HG03039 (cell line): ENCODE measurements at regions not wholly inside any gene's neighbourhood (a gene's known extent, or its start where the extent isn't known, plus 50 kb on each side); places are given as distances from the start of the nearest gene placed in this dataset.

Source experiments
- ATAC-seq: cut with Tn5 transposase; IDR thresholded peaks from one replicate; pipeline ENCODE4 v1.9.1; 2021; ENCODE audit warnings: mild to moderate bottlenecking, moderate library complexity; ENCODE audit not compliant: unreplicated experiment

GRCh38 chr10:112006831-112007230 is 176.7 kb downstream of the GPAM start:
- no peak for ATAC-seq

DNA sequence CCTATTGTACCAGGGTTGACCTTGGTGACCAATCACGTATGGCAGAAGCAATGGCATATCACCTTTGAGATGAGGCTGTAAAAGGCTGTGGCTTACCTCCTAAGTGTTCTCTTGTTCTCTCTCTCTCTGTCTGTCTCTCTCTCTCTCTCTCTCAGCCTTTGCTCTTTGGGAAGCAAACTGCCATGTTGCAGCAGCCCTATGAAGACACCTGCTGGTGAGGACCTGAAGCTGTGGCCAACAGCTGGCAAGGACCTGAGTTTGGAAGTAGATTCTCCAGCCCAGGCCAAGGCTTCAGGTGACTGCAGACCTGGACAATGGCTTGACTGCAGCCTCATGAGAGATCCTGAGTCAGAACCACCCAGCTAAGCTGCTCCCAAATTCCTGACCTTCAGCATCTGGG is 161.4 kb downstream of the GPAM start:
- no peak for ATAC-seq

DNA sequence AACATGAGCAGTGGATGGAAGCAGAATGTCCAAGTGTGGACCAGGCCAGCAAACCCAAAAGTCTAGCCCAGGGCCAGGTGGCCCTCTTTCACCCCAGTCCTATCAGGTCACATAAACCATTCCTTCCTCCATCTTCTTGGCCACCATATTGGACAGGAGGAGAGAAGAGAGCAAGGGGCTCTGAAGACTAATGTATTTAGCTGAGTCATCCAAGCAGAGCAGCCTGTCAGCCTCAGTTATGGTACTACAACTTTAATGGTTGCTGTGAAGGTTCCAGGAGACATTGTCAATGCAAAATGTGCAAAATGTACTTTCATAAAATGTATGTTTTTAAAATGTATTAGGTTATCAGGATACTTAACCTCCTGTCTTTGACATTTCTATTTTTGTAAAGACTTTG is 159.5 kb downstream of the GPAM start:
- no peak for ATAC-seq

DNA sequence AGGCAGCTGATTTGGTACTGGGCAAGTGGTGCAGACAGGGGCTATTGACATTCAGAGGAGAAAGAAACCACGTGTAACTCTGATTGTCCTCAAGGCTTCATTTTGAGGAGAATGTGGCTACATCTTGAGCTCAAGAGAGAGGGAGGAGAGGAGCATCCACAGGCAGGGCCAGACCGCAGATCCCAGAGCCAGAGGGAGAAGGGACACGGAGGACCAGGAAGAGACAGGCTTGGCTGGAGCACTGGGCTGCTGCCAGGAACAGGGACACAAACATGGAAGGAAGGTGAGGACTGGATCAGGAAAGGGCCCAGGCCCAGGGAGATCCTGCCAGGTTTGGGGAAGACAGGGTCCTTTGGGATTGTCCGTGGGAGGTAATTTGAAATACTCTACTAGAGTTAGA is 158.3 kb downstream of the GPAM start:
- no peak for ATAC-seq

- no peak for ATAC-seq
These were observed 157.1 kb downstream of the GPAM start for GRCh38 chr10:112026438-112026837.

- ATAC-seq: no peak
These were observed 155.8 kb downstream of the GPAM start for GRCh38 chr10:112027731-112028280.

DNA sequence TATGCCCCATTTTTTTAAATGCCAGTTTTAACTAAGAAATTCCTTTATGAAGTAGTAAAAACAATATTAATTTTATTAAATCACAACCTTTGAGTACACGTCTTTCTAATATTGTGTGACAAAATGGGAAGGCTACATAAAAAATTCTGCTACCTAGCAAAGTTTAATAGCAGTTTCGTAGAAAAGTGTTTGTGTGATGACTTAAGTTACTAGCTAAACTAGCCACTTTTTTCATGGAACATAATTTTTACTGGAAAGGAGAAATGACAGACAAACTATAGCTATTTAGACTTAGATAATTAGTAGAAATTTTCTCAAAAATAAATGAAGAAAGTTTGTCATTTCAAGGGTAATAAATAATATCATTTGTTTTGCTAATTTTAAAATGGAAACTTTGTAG is 153.1 kb downstream of the GPAM start:
- ATAC-seq: no peak

- no peak for ATAC-seq
These were observed 143.7 kb downstream of the GPAM start for GRCh38 chr10:112039823-112040222.

DNA sequence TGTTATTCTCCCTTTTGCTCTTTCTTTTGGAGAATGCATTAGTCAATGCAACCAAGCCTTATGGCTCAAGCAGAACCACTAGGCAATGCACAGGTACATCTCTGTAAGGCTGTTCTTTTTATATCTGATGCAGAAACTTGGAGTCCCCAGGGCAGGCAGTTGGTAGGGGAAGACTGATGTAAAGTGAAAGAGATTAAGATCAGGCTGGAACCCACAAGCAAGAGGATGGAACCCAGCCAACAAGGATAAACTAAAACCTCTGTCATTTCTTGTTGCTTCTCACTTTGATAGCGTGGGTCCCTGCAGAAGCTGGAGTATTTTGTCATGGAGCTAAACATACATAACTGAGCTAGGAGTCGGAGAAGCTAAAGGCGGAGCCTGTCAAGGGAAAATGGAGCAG is 142.9 kb downstream of the GPAM start:
- ATAC-seq: no peak

DNA sequence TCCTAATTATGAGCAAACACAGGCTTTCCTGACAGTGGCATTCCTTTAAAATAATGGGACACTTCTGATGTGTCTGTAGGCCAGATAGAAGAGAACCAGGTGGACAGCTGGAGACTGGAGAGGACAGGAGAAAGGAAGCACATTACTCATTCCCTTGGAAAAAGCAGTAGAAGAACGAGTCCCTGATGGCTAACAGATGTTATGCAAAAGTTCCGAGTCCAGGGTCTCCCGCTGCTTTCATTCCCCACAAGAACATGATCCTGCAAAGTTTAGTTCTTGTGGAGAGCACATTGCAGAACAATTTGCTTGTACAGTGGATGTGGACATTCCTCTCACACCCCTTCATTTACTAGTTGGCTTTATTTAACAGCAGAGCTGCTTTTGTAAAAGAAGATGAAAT is 137.6 kb downstream of the GPAM start:
- no peak for ATAC-seq

GRCh38 chr10:112047674-112048073 is 135.9 kb downstream of the GPAM start:
- no peak for ATAC-seq

GRCh38 chr10:112052166-112052565 is 131.4 kb downstream of the GPAM start:
- no peak for ATAC-seq

DNA sequence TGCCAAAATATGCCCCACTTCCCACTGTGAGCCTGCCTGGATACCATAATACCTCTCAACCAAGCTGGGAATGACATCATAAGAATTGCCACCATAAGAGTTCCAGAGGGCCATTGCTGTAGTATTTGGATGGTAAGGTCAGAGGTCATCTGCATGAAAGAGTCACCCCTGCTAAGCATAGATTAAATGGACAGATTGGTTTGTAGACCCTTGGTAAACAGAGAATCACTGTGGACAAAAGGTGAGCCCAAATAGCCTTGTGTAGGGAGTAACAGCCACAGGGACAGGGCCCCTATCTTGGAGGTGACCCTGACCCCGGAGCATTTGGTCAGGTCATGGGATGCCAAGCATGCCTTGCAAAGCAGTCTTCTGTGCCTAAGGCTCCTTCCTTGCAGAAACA is 129.7 kb downstream of the GPAM start:
- no peak for ATAC-seq

DNA sequence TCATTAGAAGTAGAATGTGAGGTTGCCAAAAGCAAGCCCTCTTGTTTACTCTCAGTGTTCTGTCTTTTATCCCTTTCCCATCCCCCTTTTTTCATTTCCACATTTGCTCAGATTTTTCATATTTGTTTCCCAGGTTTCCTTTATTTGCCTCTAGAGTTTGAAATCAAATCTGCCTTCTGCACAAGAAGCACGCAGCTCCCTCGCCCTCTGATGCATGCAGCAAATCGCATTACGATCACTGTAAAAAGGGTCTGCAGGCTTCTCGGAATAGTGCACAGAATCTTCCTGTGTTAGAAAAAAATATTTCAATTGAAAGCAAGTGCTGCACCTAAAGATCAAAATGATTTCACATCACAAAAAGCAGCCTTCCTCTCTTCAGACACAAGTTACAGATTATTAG is 129.0 kb downstream of the GPAM start:
- ATAC-seq: no peak

GRCh38 chr10:112057072-112057471 is 126.5 kb downstream of the GPAM start:
- no peak for ATAC-seq

- ATAC-seq: no peak
These were observed 124.3 kb downstream of the GPAM start for GRCh38 chr10:112059220-112059619.

GRCh38 chr10:112071596-112072133 is 111.9 kb downstream of the GPAM start:
- ATAC-seq: no peak

- ATAC-seq: no peak
These were observed 105.6 kb downstream of the GPAM start for GRCh38 chr10:112078003-112078402.

DNA sequence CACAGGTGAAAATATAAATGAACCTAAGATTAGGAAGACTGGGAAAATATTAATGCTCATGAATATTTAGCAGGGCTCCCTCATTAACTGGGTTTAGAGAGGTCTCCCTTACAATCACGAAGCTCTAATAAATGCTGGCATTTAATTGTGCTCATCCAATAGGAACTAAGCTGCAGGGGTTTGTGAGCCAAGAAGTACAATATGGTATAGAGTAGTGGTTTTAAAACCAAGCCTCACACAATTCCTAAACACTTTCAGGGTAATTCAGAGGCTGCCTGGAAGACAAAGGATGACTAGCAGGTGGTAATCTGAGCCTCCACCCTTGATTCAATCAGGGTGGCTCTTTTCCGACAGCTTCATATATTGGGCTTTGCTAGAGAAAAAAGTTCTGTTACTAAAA is 103.3 kb downstream of the GPAM start:
- ATAC-seq: no peak

- no peak for ATAC-seq
These were observed 101.4 kb downstream of the GPAM start for GRCh38 chr10:112082120-112082519.

DNA sequence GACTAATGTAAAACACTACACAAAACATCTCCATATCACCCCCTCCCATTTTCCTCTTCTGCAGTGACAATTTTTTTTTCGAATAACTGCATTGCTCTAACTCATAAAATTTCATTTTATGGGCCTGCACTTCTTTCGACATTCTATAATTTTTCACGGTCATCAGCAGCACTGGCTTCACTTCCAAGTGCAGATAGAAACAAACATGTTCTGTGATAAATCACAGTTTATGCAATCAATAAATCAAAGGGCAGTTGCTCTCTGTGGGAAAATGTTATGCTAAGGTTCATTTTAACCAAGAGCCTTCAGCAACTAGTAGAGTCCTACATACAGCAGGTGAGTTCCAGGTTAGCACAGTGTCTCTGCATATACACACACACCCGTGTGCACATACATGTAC is 100.1 kb downstream of the GPAM start:
- no peak for ATAC-seq

GRCh38 chr10:112087953-112088456 is 95.6 kb downstream of the GPAM start:
- no peak for ATAC-seq

DNA sequence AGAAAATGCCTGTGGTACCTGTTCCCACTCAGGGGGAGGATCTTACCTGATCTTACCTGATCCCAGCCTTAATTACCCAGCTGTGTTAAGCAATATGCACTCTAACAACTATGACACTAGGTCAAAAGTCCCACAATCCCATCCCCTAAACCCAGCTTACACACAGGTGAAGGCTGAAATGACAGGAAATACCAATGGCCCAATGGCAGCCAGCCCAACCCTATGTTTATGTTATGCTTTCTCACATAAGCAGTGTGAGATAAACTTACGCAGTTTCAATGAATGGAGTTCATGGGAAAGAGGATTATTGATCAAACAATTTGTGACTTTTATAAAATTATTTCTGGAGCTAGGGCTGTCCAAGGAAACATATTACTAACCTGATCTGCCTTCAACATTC is 91.9 kb downstream of the GPAM start:
- ATAC-seq: no peak
